ENCODE measurements at regions not wholly inside any gene's neighbourhood (a gene's known extent, or its start where the extent isn't known, plus 50 kb on each side); places are given as distances from the start of the nearest gene placed in this dataset.

DNA sequence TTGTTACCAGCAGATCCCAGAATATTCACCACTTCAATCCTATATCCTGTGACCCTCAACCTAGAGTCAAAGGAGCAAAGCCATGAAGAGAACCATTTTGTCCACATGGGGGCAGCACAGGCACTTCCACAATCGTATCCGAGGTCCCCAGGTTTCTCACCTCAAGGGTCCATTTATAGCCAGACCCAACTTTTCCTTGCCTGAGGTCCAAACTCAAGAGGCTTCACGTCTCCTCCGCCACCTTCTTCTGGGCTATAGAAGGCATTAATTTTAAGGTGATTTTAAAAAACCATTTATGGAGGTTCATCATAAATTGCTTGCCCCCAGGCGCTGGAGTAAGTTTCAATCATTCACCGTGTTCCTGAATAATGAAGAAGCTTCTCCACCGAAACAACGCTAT is 111.6 kb upstream of the NABP1 start:
- peaks cover 20% of the 10 kb centered on the region for H3K4me1 Mint-ChIP-seq (ENCODE audit: low read depth)
- intact Hi-C loops (cut with micrococcal nuclease), result loop anchor here (1.0 to 10.0 kb wide), 3 partner anchors 125 to 596 kb away; no protein-coding TSS in a partner anchor
- peaks cover 11% of the 10 kb centered on the region for H3K27me3 Mint-ChIP-seq (ENCODE audit: low read depth)
- CTCF ChIA-PET, result interaction anchor here (0.7 to 4.9 kb wide), 29 partner anchors 12 to 596 kb away, joined by 3 to 34 read pairs (median 4); no protein-coding TSS in a partner anchor
- DNase-seq, result peak; percentile 83
- H3K36me3 Mint-ChIP-seq (ENCODE audit: low read depth), result no peaks in the 10 kb centered on the region
- no peak overlapping the region for H3K4me3 Mint-ChIP-seq
- H3K27ac Mint-ChIP-seq, result no peak overlapping the region
- H3K9me3 Mint-ChIP-seq, result no peaks in the 10 kb centered on the region

DNA sequence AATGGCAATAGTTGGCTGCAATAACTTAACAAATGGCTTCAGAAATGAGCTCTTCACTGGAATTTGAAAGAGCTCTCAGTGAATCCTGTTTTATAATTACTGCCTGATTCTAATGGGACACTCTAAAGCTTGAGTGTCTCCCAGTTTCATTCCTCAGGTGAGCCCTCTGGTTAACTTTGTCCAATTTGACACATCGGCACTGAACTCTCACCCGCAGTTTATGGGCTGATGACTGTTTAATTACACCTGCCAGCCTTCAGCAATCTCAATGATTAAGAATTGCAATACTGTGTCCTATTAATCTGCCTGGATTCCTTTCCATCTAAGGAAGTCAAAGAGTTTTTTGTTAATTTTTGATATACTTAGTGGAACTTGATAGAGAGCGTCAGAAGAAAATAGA is 110.7 kb upstream of the NABP1 start:
- Mint-ChIP-seq H3K4me3 (no peak overlapping the region), H3K27ac (no peak overlapping the region), H3K27me3 (ENCODE audit: low read depth) (peaks cover 11% of the 10 kb centered on the region), H3K4me1 (ENCODE audit: low read depth) (peaks cover 28% of the 10 kb centered on the region), H3K9me3 (no peaks in the 10 kb centered on the region), H3K36me3 (ENCODE audit: low read depth) (no peaks in the 10 kb centered on the region)
- CTCF ChIA-PET, result interaction anchor here (0.6 to 4.9 kb wide), 33 partner anchors 13 to 596 kb away, joined by 3 to 34 read pairs (median 4); no protein-coding TSS in a partner anchor
- intact Hi-C loops (cut with micrococcal nuclease), result loop anchor here (1.0 to 10.0 kb wide), 2 partner anchors 192 to 448 kb away; no protein-coding TSS in a partner anchor
- no peak for DNase-seq

DNA sequence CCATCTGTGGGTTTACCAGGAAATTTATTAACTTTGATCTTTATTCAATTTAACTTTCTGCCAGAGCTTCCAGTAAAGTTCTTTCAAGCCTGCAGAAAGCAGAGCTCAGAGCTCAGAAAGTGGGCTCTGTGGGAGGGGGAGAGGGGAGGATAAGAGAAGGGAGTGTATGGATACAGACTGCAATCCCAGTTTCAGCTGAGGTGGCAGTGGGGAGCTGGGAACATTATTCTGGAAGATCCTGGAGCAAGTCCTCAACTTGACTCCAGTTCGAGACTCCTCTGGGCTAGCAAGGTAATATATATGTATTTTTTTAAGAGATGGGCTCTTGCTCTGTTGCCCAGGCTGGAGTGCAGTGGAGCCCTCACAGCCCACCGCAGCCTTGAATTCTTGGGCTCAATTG is 108.9 kb upstream of the NABP1 start:
- H3K4me3 Mint-ChIP-seq, result no peak overlapping the region
- CTCF ChIA-PET, result interaction anchor here (0.6 to 2.1 kb wide), 16 partner anchors 14 to 593 kb away, joined by 3 to 12 read pairs (median 4); no protein-coding TSS in a partner anchor
- DNase-seq, result no peak
- H3K36me3 Mint-ChIP-seq (ENCODE audit: low read depth), result no peaks in the 10 kb centered on the region
- H3K27ac Mint-ChIP-seq, result no peak overlapping the region
- intact Hi-C loops (cut with micrococcal nuclease), result loop anchor here (10.0 kb wide), 1 partner anchor 446 kb away; no protein-coding TSS in a partner anchor
- no peaks in the 10 kb centered on the region for H3K9me3 Mint-ChIP-seq
- peaks cover 8% of the 10 kb centered on the region for H3K27me3 Mint-ChIP-seq (ENCODE audit: low read depth)
- peaks cover 46% of the 10 kb centered on the region for H3K4me1 Mint-ChIP-seq (ENCODE audit: low read depth)

DNA sequence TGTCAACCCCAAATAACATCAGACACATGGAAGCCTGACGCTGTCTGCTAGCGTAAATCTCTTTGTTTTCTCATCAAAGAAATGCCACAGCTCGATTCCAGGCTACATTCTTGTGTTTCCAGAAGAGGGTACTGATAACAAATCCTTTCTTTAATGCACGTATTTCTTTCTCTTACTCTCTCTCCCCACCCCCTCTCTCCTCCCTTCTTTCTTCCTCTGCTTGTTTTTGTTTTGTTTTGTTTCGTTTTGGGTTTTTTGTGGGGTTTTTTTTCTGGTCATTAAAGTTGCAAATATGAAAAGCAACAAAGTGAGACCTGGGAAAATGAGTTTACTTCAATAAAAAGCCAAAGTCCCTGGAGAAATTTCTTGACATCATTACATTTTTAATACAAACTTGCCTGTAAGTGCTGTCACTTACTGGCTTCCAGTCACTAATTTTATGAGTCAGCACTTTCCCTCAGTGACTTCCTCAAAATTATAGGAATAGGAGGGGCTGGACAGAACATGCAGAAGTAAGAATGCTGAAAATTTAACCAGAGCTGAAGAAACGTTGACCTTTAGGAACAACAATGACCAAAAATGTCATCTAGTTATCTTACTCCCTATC is 106.7 kb upstream of the NABP1 start:
- intact Hi-C loops (cut with micrococcal nuclease), result loop anchor here (1.0 to 5.0 kb wide), 9 partner anchors 46 to 591 kb away; partner anchors contain the start of gene NABP1
- H3K27me3 Mint-ChIP-seq (ENCODE audit: low read depth), result peaks cover 2% of the 10 kb centered on the region
- H3K4me1 Mint-ChIP-seq (ENCODE audit: low read depth), result peaks cover 54% of the 10 kb centered on the region
- H3K4me3 Mint-ChIP-seq, result peak overlapping the region; percentile 38
- no peaks in the 10 kb centered on the region for H3K9me3 Mint-ChIP-seq
- H3K27ac Mint-ChIP-seq, result peak overlapping the region; percentile 89
- H3K36me3 Mint-ChIP-seq (ENCODE audit: low read depth), result no peaks in the 10 kb centered on the region
- DNase-seq, result peak; percentile 63
- CTCF ChIA-PET, result interaction anchor here (0.5 to 2.2 kb wide), 15 partner anchors 9 to 591 kb away, joined by 3 to 12 read pairs (median 4); no protein-coding TSS in a partner anchor

DNA sequence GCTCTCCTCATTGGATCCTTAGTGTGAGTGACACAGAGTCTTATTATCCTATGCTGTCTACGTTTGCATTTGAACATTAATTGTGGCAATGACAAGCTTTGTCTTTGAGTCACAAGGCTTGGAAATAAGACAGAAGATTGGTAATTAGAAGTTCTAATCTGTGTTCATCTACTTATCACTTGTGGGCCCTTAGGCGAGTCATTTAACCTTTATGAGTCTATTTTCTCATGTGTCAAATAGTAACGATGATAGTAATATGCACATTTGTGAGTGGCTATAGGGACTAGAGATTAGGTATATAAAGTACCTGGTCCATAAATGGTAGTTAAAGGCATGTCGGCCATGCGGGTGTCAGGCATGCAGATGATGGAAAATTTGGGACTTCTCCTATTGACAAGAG is 105.6 kb upstream of the NABP1 start:
- CTCF ChIA-PET, result interaction anchor here (1.0 to 2.2 kb wide), 12 partner anchors 10 to 590 kb away, joined by 3 to 9 read pairs (median 4); no protein-coding TSS in a partner anchor
- peak; percentile 14 for DNase-seq
- H3K27me3 Mint-ChIP-seq (ENCODE audit: low read depth), result no peaks in the 10 kb centered on the region
- H3K4me3 Mint-ChIP-seq, result no peak overlapping the region
- H3K4me1 Mint-ChIP-seq (ENCODE audit: low read depth), result peaks cover 54% of the 10 kb centered on the region
- no peaks in the 10 kb centered on the region for H3K36me3 Mint-ChIP-seq (ENCODE audit: low read depth)
- H3K9me3 Mint-ChIP-seq, result no peaks in the 10 kb centered on the region
- intact Hi-C loops (cut with micrococcal nuclease), result loop anchor here (1.0 to 5.0 kb wide), 3 partner anchors 52 to 458 kb away; no protein-coding TSS in a partner anchor
- H3K27ac Mint-ChIP-seq, result peak overlapping the region; percentile 89

DNA sequence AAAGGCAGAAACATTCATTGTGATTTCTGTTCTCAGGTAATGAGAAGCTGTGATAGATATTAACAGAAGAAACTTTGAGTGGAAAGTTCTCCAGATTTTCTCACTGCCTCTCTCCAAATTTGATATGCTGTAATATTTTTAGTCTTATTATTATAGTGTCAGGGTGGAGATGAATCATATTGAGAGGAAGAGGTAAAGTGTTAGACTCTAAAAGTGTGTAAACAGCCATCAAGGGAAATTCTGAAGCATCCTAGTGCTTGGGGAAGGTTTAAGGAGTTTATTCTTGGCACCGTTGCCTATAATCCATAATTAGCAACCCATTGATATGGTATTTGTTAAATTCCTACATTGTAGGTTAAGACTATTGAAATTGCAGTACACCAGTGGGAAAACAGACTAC is 104.7 kb upstream of the NABP1 start:
- CTCF ChIA-PET, result interaction anchor here (0.8 to 1.8 kb wide), 8 partner anchors 9 to 423 kb away, joined by 3 to 6 read pairs (median 3); no protein-coding TSS in a partner anchor
- H3K9me3 Mint-ChIP-seq, result no peaks in the 10 kb centered on the region
- no peaks in the 10 kb centered on the region for H3K27me3 Mint-ChIP-seq (ENCODE audit: low read depth)
- no peak overlapping the region for H3K4me3 Mint-ChIP-seq
- H3K27ac Mint-ChIP-seq, result peak overlapping the region; percentile 89
- H3K36me3 Mint-ChIP-seq (ENCODE audit: low read depth), result no peaks in the 10 kb centered on the region
- intact Hi-C loops (cut with micrococcal nuclease), result loop anchor here (1.0 to 5.0 kb wide), 3 partner anchors 339 to 458 kb away; no protein-coding TSS in a partner anchor
- peaks cover 54% of the 10 kb centered on the region for H3K4me1 Mint-ChIP-seq (ENCODE audit: low read depth)
- no peak for DNase-seq

DNA sequence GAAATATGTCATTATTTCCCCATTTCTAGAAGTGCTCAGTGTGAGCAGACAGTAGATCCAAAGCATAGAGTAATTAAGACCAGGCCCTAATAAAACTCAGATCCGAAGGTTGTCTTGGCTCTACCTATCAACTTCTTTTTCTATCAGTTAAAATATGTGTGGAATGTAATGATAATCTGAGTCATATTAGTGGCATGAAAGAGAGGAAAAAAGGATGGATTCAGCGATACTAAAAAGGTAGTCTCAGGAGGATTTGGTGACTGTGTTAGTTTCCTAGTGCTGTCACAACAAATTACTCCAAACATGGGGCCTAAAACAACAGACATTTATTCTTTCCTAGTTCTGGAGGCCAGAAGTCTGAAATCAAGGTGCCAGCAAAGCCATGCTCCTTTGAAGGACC is 103.7 kb upstream of the NABP1 start:
- Mint-ChIP-seq H3K27ac (peak overlapping the region; percentile 89), H3K9me3 (no peaks in the 10 kb centered on the region), H3K27me3 (ENCODE audit: low read depth) (no peaks in the 10 kb centered on the region), H3K36me3 (ENCODE audit: low read depth) (no peaks in the 10 kb centered on the region), H3K4me3 (no peak overlapping the region), H3K4me1 (ENCODE audit: low read depth) (peaks cover 54% of the 10 kb centered on the region)
- intact Hi-C loops (cut with micrococcal nuclease), result loop anchor here (5.0 kb wide), 1 partner anchor 338 kb away; no protein-coding TSS in a partner anchor
- CTCF ChIA-PET, result interaction anchor here (0.8 to 1.8 kb wide), 8 partner anchors 9 to 424 kb away, joined by 3 to 6 read pairs (median 4); no protein-coding TSS in a partner anchor
- no peak for DNase-seq

DNA sequence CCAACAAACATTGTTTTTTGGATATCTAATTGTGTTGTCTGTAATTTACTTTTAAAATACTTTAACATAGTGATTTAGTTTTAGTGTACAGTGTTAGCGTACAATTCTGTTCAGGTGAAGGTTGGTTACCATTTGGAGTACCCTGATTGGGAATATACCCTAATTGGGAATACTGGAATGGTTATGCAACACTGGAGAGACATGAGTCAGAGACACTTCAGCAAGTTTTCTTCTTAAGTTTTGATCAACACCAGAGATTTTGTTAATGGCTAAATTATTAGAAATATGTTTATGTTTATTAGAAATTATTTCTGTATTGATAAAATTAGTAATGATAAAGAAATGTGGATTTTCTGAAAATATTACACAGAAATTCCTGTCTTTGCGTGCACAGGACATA is 100.3 kb upstream of the NABP1 start:
- Mint-ChIP-seq H3K4me3 (no peak overlapping the region), H3K27ac (no peak overlapping the region), H3K4me1 (ENCODE audit: low read depth) (peaks cover 23% of the 10 kb centered on the region), H3K36me3 (ENCODE audit: low read depth) (no peaks in the 10 kb centered on the region), H3K27me3 (ENCODE audit: low read depth) (no peaks in the 10 kb centered on the region), H3K9me3 (no peaks in the 10 kb centered on the region)
- no peak for DNase-seq
- CTCF ChIA-PET, result no interaction called here
- intact Hi-C loops (cut with micrococcal nuclease), result no loop called here

DNA sequence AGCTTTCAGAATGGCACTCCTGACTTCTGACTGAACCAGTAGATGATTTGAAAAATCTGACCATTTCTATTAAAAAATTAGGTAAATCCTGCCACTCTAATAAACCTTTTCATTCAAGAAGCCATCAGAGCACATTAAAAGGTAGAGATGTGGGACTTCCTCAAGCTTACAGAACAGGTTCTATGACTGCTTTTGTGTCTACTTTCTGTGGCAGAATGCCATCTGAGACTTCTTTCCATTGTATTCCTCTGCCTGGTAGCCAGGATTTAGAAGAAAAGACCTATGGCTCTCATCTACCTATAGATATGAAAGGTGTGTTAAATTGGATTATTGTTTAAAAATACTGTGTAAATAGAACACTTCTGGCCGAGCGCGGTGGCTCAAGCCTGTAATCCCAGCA is 99.9 kb upstream of the NABP1 start:
- H3K27me3 Mint-ChIP-seq (ENCODE audit: low read depth), result no peaks in the 10 kb centered on the region
- no peak overlapping the region for H3K27ac Mint-ChIP-seq
- H3K4me3 Mint-ChIP-seq, result no peak overlapping the region
- H3K4me1 Mint-ChIP-seq (ENCODE audit: low read depth), result peaks cover 19% of the 10 kb centered on the region
- intact Hi-C loops (cut with micrococcal nuclease), result no loop called here
- H3K36me3 Mint-ChIP-seq (ENCODE audit: low read depth), result no peaks in the 10 kb centered on the region
- H3K9me3 Mint-ChIP-seq, result no peaks in the 10 kb centered on the region
- CTCF ChIA-PET, result no interaction called here
- DNase-seq, result no peak

DNA sequence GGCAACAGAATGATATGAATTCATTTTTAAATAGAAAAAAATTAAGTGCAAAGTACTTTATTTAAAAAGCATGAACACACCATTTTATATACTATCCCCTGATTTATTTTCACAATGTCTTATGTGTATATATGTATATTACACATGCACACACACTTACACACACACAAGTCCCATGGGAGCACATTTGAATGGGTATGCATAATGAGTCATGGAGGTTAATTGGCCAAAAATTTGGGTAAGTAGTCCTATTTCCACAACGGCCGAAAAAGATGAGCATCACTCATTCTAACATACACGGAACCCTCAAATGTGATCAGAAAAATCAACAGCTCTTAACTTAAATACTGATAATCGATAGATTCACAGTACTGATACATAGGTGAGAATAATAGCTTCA is 97.4 kb upstream of the NABP1 start:
- no peak overlapping the region for H3K4me3 Mint-ChIP-seq
- H3K27me3 Mint-ChIP-seq (ENCODE audit: low read depth), result no peaks in the 10 kb centered on the region
- H3K4me1 Mint-ChIP-seq (ENCODE audit: low read depth), result no peaks in the 10 kb centered on the region
- DNase-seq, result no peak
- no peaks in the 10 kb centered on the region for H3K9me3 Mint-ChIP-seq
- CTCF ChIA-PET, result no interaction called here
- intact Hi-C loops (cut with micrococcal nuclease), result no loop called here
- H3K27ac Mint-ChIP-seq, result no peak overlapping the region
- H3K36me3 Mint-ChIP-seq (ENCODE audit: low read depth), result no peaks in the 10 kb centered on the region

DNA sequence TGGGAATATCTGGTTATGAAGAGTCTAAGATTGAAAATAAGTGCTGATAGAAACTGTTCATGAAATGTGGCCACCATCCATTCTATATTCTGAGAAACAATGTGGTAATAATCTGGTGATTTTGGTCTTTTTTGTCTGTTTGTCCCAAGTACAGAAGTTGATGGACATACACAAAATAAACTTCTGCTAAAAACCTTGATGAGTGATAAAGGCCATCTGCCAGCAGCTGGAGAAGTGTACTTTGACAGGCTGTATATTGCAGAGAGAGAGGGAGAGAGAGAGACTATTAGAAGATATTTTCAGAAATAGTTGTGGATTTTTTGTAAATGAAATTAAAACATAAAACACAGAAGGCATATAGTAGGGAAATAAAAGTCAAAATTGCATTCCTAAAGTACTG is 96.9 kb upstream of the NABP1 start:
- DNase-seq, result no peak
- Mint-ChIP-seq H3K36me3 (ENCODE audit: low read depth) (no peaks in the 10 kb centered on the region), H3K27ac (no peak overlapping the region), H3K9me3 (no peaks in the 10 kb centered on the region), H3K4me3 (no peak overlapping the region), H3K27me3 (ENCODE audit: low read depth) (no peaks in the 10 kb centered on the region), H3K4me1 (ENCODE audit: low read depth) (peaks cover 1% of the 10 kb centered on the region)
- intact Hi-C loops (cut with micrococcal nuclease), result no loop called here
- CTCF ChIA-PET, result no interaction called here

DNA sequence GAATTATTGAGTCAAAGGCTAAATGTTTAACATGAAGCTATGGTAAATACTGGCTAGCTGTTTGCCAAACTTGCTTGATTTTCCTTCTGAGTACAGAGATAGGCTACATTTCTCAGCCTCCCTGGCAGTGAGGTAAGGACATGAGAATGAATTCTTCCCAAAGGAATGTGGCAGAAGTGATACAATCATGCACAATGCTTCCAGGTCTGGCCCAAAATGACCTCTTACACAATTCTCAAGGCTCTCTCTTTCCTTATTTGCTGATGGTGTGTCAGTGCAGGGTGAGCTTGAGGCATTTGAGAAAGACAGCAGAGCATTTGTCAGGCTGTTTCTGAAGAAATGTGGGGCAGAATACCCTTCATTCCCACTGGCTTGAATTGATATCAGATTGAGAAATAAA is 95.6 kb upstream of the NABP1 start:
- Mint-ChIP-seq H3K27me3 (ENCODE audit: low read depth) (no peaks in the 10 kb centered on the region), H3K36me3 (ENCODE audit: low read depth) (no peaks in the 10 kb centered on the region), H3K4me1 (ENCODE audit: low read depth) (peaks cover 1% of the 10 kb centered on the region), H3K27ac (no peak overlapping the region), H3K9me3 (no peaks in the 10 kb centered on the region), H3K4me3 (no peak overlapping the region)
- no peak for DNase-seq
- CTCF ChIA-PET, result interaction anchor here (1.5 kb wide), 1 partner anchor 98 kb away, joined by 3 read pairs; no protein-coding TSS in a partner anchor
- intact Hi-C loops (cut with micrococcal nuclease), result no loop called here

DNA sequence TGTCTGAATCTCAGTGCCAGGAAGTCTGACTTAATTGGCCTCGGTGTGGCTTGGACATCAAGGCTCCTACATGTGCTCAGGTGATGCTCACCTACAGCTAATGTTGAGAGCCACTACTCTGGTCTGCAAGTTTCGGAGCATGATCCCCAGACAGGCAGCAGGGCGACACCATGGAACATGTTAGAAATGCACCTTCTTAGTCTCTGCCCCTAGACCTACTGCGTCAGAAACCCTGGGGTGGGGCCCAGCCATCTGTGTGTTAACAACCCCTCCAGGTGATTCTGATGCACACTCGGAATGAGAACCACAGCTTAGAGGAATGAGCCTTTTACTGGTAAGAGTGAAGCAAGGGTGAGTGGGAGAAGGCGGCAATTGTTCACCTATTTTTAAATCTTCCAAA is 86.9 kb upstream of the NABP1 start:
- no peaks in the 10 kb centered on the region for H3K4me1 Mint-ChIP-seq (ENCODE audit: low read depth)
- H3K27me3 Mint-ChIP-seq (ENCODE audit: low read depth), result no peaks in the 10 kb centered on the region
- intact Hi-C loops (cut with micrococcal nuclease), result no loop called here
- no peaks in the 10 kb centered on the region for H3K9me3 Mint-ChIP-seq
- no peak overlapping the region for H3K27ac Mint-ChIP-seq
- DNase-seq, result no peak
- no peak overlapping the region for H3K4me3 Mint-ChIP-seq
- no peaks in the 10 kb centered on the region for H3K36me3 Mint-ChIP-seq (ENCODE audit: low read depth)
- CTCF ChIA-PET, result no interaction called here
